H9 (cell line): ENCODE measurements at regions not wholly inside any gene's neighbourhood (a gene's known extent, or its start where the extent isn't known, plus 50 kb on each side); places are given as distances from the start of the nearest gene placed in this dataset.

Experiments
- DNase-seq: peaks from one replicate; pipeline ENCODE4 v3.0.0-alpha.2; 2017
- H2AFZ ChIP-seq: one replicate; pipeline ENCODE4 v1.6.1; 2013; ENCODE audit warnings: mild to moderate bottlenecking, low read length, control low read depth, moderate library complexity
- H2AK5ac ChIP-seq: 2 replicates; pipeline ENCODE4 v1.6.1; 2013; ENCODE audit warnings: low read length, control low read depth, mixed read lengths; ENCODE audit not compliant: insufficient read length
- H2BK120ac ChIP-seq: one replicate; pipeline ENCODE4 v1.6.1; 2013; ENCODE audit warnings: low read depth, mild to moderate bottlenecking, low read length, control low read depth, inconsistent platforms; ENCODE audit not compliant: poor library complexity, severe bottlenecking
- H2BK12ac ChIP-seq: 2 replicates; pipeline ENCODE4 v1.6.1; 2013; ENCODE audit warnings: low read length, control low read depth, mixed read lengths, low read depth; ENCODE audit not compliant: insufficient read length
- H2BK15ac ChIP-seq: 2 replicates; pipeline ENCODE4 v1.6.1; 2013; ENCODE audit warnings: low read depth, low read length, control low read depth
- H2BK20ac ChIP-seq: one replicate; pipeline ENCODE4 v1.6.1; 2013; ENCODE audit warnings: low read depth, mild to moderate bottlenecking, low read length, control low read depth, inconsistent platforms; ENCODE audit not compliant: poor library complexity, severe bottlenecking
- H2BK5ac ChIP-seq: 2 replicates; pipeline ENCODE4 v1.6.1; 2013; ENCODE audit warnings: low read length, control low read depth, mixed read lengths; ENCODE audit not compliant: insufficient read length
- H3K14ac ChIP-seq: 2 replicates; pipeline ENCODE4 v1.6.1; 2013; ENCODE audit warnings: low read length, control low read depth; ENCODE audit not compliant: insufficient read depth
- H3K18ac ChIP-seq: 2 replicates; pipeline ENCODE4 v1.6.1; 2013; ENCODE audit warnings: low read depth, mild to moderate bottlenecking, mixed read lengths, low read length, control low read depth; ENCODE audit not compliant: insufficient read length
- H3K23ac ChIP-seq: 2 replicates; pipeline ENCODE4 v1.6.1; 2013; ENCODE audit warnings: low read length, control low read depth, mixed read lengths, low read depth; ENCODE audit not compliant: insufficient read length
- H3K23me2 ChIP-seq: 2 replicates; pipeline ENCODE4 v1.6.1; 2013; ENCODE audit warnings: low read depth, mild to moderate bottlenecking, mixed read lengths, low read length, control low read depth; ENCODE audit not compliant: insufficient read length, poor library complexity, severe bottlenecking
- H3K27ac ChIP-seq: 2 replicates; pipeline ENCODE4 v1.5.1; 2013; ENCODE audit warnings: low read length, control low read depth, mixed read lengths, low read depth; ENCODE audit not compliant: insufficient read length
- H3K27me3 ChIP-seq: 2 replicates; pipeline ENCODE4 v1.6.1; 2013; ENCODE audit warnings: low read length, control low read depth, inconsistent platforms; ENCODE audit not compliant: insufficient read depth
- H3K4ac ChIP-seq: 2 replicates; pipeline ENCODE4 v1.6.1; 2013; ENCODE audit warnings: low read depth, mild to moderate bottlenecking, control low read depth, inconsistent platforms, low read length, moderate library complexity
- H3K4me1 ChIP-seq: 2 replicates; pipeline ENCODE4 v1.6.1; 2013; ENCODE audit warnings: low read length, control low read depth, inconsistent platforms; ENCODE audit not compliant: insufficient read depth
- H3K4me2 ChIP-seq: 2 replicates; pipeline ENCODE4 v1.6.1; 2013; ENCODE audit warnings: low read length, control low read depth, mixed read lengths; ENCODE audit not compliant: insufficient read length, insufficient read depth
- H3K56ac ChIP-seq: 2 replicates; pipeline ENCODE4 v1.6.1; 2013; ENCODE audit warnings: low read depth, mild to moderate bottlenecking, mixed read lengths, low read length, control low read depth; ENCODE audit not compliant: insufficient read length
- H3K79me1 ChIP-seq: 2 replicates; pipeline ENCODE4 v1.6.1; 2013; ENCODE audit warnings: low read depth, mild to moderate bottlenecking, moderate library complexity, low read length, control low read depth, inconsistent platforms; ENCODE audit not compliant: insufficient read depth, poor library complexity, severe bottlenecking
- H3K79me2 ChIP-seq: 2 replicates; pipeline ENCODE4 v1.6.1; 2013; ENCODE audit warnings: low read length, control low read depth, inconsistent platforms; ENCODE audit not compliant: insufficient read depth
- H3K9ac ChIP-seq: 2 replicates; pipeline ENCODE4 v1.6.1; 2013; ENCODE audit warnings: low read length, control low read depth, mixed read lengths; ENCODE audit not compliant: insufficient read length; ENCODE audit errors: extremely low read depth
- H3K9me3 ChIP-seq: one replicate; pipeline ENCODE4 v1.6.1; 2013; ENCODE audit warnings: low read depth, low read length, inconsistent platforms; ENCODE audit not compliant: control insufficient read depth
- H3T11ph ChIP-seq: one replicate; pipeline ENCODE4 v1.6.1; 2013; ENCODE audit warnings: mild to moderate bottlenecking, low read length, control low read depth, inconsistent platforms
- H4K20me1 ChIP-seq: one replicate; pipeline ENCODE4 v1.6.1; 2013; ENCODE audit not compliant: control insufficient read depth, insufficient read length, insufficient read depth
- H4K5ac ChIP-seq: 2 replicates; pipeline ENCODE4 v1.6.1; 2013; ENCODE audit warnings: low read depth, mild to moderate bottlenecking, mixed read lengths, low read length, control low read depth; ENCODE audit not compliant: insufficient read length
- H4K8ac ChIP-seq: replicated peaks from 2 replicates; pipeline ENCODE4 v1.6.1; 2013; ENCODE audit warnings: low read length, control low read depth, mixed read lengths, low read depth; ENCODE audit not compliant: insufficient read length
- H4K91ac ChIP-seq: 2 replicates; pipeline ENCODE4 v1.6.1; 2013; ENCODE audit warnings: low read depth, mild to moderate bottlenecking, moderate library complexity, mixed read lengths, low read length, control low read depth; ENCODE audit not compliant: insufficient read length
- H3K27ac Mint-ChIP-seq, 3 experiments: 2 replicates in 2 of 3; 3 replicates in 1 of 3; pipeline ENCODE4 v1.8.0; 2020 to 2021; ENCODE audit warnings: mixed read lengths in 3 of 3, mild to moderate bottlenecking in 1 of 3, moderate library complexity in 1 of 3
- H3K27me3 Mint-ChIP-seq: 2 replicates; pipeline ENCODE4 v1.8.0; 2021; ENCODE audit warnings: low read depth, mild to moderate bottlenecking, moderate library complexity, mixed read lengths
- H3K36me3 Mint-ChIP-seq, 3 experiments: 2 replicates in 2 of 3; 3 replicates in 1 of 3; pipeline ENCODE4 v1.8.0; 2020 to 2021; ENCODE audit warnings: low read depth in 3 of 3, mixed read lengths in 3 of 3; ENCODE audit not compliant: insufficient read depth in 1 of 3
- H3K4me1 Mint-ChIP-seq, 2 experiments: 2 replicates each; pipeline ENCODE4 v1.8.0; 2020; ENCODE audit warnings: mixed read lengths in 2 of 2
- H3K4me3 Mint-ChIP-seq, 2 experiments: 2 replicates in 1 of 2; 3 replicates in 1 of 2; pipeline ENCODE4 v1.8.0; 2020 to 2021; ENCODE audit warnings: mild to moderate bottlenecking in 2 of 2, mixed read lengths in 2 of 2, moderate library complexity in 1 of 2
- H3K9me3 Mint-ChIP-seq, 2 experiments: 2 replicates in 1 of 2; 3 replicates in 1 of 2; pipeline ENCODE4 v1.8.0; 2020; ENCODE audit warnings: mild to moderate bottlenecking in 2 of 2, mixed read lengths in 2 of 2, moderate library complexity in 1 of 2
- TF ChIP-seq, protein P1 (sequence below): fragments of 200-600 bp; sonication (generic); conservative IDR thresholded peaks from 3 replicates; pipeline ENCODE4 v1.8.0; 2021; ENCODE audit warnings: antibody characterized with exemption, mild to moderate bottlenecking

DNA sequence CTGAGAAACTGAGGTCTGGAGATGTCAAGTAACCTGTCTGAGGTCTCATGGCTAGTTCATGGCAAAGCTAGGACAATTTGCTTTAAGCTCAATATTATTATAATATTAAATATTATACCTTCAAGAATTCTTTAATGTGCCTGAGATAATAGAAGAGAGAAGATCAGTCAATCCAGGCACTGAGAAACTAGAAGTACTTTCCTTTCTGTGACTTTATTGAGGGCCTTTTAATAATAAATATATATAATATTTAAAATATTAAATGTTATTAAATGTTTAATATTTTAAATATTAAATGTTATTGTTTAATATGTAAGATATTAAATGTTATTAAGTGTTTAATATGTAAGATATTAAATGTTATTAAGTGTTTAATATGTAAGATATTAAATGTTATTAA, 144.3 kb upstream of the DNAJC19 start:
- Histone ChIP-seq H3K56ac (no peak overlapping the region), H2BK15ac (no peak overlapping the region), H4K8ac (no peak overlapping the region), H3K18ac (no peak overlapping the region), H3K14ac (no peak overlapping the region), H2BK120ac (no peak overlapping the region), H4K5ac (no peak overlapping the region), H4K20me1 (no peaks in the 10 kb centered on the region), H3K79me2 (no peaks in the 10 kb centered on the region), H3K23me2 (no peaks in the 10 kb centered on the region), H2AK5ac (no peak overlapping the region), H3K9ac (no peak overlapping the region), H3K4me2 (no peak overlapping the region), H3K9me3 (no peaks in the 10 kb centered on the region), H3K27me3 (no peaks in the 10 kb centered on the region), H3T11ph (no peak overlapping the region), H4K91ac (no peak overlapping the region), H3K23ac (no peak overlapping the region), H3K27ac (no peak overlapping the region), H2BK5ac (no peak overlapping the region), H2BK12ac (no peak overlapping the region), H3K79me1 (no peaks in the 10 kb centered on the region), H3K4me1 (0 out of 2 replicates have a peak, but pooled peaks cover 3% of the 10 kb centered on the region), H2BK20ac (no peak overlapping the region), H2AFZ (no peak overlapping the region), H3K4ac (no peak overlapping the region)
- H3K27ac Mint-ChIP-seq, result no peak overlapping the region
- TF ChIP-seq, protein P1, sequence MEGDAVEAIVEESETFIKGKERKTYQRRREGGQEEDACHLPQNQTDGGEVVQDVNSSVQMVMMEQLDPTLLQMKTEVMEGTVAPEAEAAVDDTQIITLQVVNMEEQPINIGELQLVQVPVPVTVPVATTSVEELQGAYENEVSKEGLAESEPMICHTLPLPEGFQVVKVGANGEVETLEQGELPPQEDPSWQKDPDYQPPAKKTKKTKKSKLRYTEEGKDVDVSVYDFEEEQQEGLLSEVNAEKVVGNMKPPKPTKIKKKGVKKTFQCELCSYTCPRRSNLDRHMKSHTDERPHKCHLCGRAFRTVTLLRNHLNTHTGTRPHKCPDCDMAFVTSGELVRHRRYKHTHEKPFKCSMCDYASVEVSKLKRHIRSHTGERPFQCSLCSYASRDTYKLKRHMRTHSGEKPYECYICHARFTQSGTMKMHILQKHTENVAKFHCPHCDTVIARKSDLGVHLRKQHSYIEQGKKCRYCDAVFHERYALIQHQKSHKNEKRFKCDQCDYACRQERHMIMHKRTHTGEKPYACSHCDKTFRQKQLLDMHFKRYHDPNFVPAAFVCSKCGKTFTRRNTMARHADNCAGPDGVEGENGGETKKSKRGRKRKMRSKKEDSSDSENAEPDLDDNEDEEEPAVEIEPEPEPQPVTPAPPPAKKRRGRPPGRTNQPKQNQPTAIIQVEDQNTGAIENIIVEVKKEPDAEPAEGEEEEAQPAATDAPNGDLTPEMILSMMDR, result no peak
- no peak overlapping the region for H3K4me3 Mint-ChIP-seq
- no peak for DNase-seq
- no peaks in the 10 kb centered on the region; a peak in 1 of 5 replicates for H3K9me3 Mint-ChIP-seq
- no peaks in the 10 kb centered on the region for H3K27me3 Mint-ChIP-seq
- H3K4me1 Mint-ChIP-seq, result peaks cover 1% of the 10 kb centered on the region in 2 experiments
- no peaks in the 10 kb centered on the region; a peak in 1 of 7 replicates for H3K36me3 Mint-ChIP-seq
